ENCODE measurements at regions not wholly inside any gene's neighbourhood (a gene's known extent, or its start where the extent isn't known, plus 50 kb on each side); places are given as distances from the start of the nearest gene placed in this dataset.

GRCh38 chr3:41102750-41103149 is 96.6 kb upstream of the CTNNB1 start:
- no peak for DNase-seq (ENCODE audit: low read depth)

GRCh38 chr3:41103200-41103599 is 96.1 kb upstream of the CTNNB1 start:
- no peak for DNase-seq (ENCODE audit: low read depth)

GRCh38 chr3:41104147-41104546 is 95.2 kb upstream of the CTNNB1 start:
- DNase-seq (ENCODE audit: low read depth): no peak

GRCh38 chr3:41106691-41107090 is 92.6 kb upstream of the CTNNB1 start:
- DNase-seq (ENCODE audit: low read depth): no peak

GRCh38 chr3:41111011-41111410 is 88.3 kb upstream of the CTNNB1 start:
- DNase-seq (ENCODE audit: low read depth): no peak

- DNase-seq (ENCODE audit: low read depth): no peak
These were observed 86.8 kb upstream of the CTNNB1 start for GRCh38 chr3:41112466-41112865.

GRCh38 chr3:41115069-41115468 is 84.2 kb upstream of the CTNNB1 start:
- no peak for DNase-seq (ENCODE audit: low read depth)

GRCh38 chr3:41116851-41117250 is 82.5 kb upstream of the CTNNB1 start:
- no peak for DNase-seq (ENCODE audit: low read depth)

GRCh38 chr3:41117398-41117870 is 81.9 kb upstream of the CTNNB1 start:
- peak; percentile 100 for DNase-seq (ENCODE audit: low read depth)

- DNase-seq (ENCODE audit: low read depth): no peak
These were observed 80.6 kb upstream of the CTNNB1 start for GRCh38 chr3:41118461-41119390.

- DNase-seq (ENCODE audit: low read depth): peak; percentile 42
These were observed 78.8 kb upstream of the CTNNB1 start for GRCh38 chr3:41120460-41120859.

GRCh38 chr3:41125258-41125657 is 74.0 kb upstream of the CTNNB1 start:
- DNase-seq (ENCODE audit: low read depth): no peak

GRCh38 chr3:41126472-41126871 is 72.8 kb upstream of the CTNNB1 start:
- no peak for DNase-seq (ENCODE audit: low read depth)

GRCh38 chr3:41126961-41127360 is 72.3 kb upstream of the CTNNB1 start:
- DNase-seq (ENCODE audit: low read depth): no peak

- no peak for DNase-seq (ENCODE audit: low read depth)
These were observed 71.9 kb upstream of the CTNNB1 start for GRCh38 chr3:41127414-41127813.

GRCh38 chr3:41129731-41130130 is 69.6 kb upstream of the CTNNB1 start:
- DNase-seq (ENCODE audit: low read depth): no peak

- DNase-seq (ENCODE audit: low read depth): peak; percentile 82
These were observed 68.1 kb upstream of the CTNNB1 start for GRCh38 chr3:41131224-41131623.

- DNase-seq (ENCODE audit: low read depth): no peak
These were observed 61.6 kb upstream of the CTNNB1 start for GRCh38 chr3:41137686-41138111.

GRCh38 chr3:41138146-41138545 is 61.2 kb upstream of the CTNNB1 start:
- DNase-seq (ENCODE audit: low read depth): no peak

- DNase-seq (ENCODE audit: low read depth): no peak
These were observed 60.7 kb upstream of the CTNNB1 start for GRCh38 chr3:41138601-41139000.

GRCh38 chr3:41140242-41140641 is 59.1 kb upstream of the CTNNB1 start:
- DNase-seq (ENCODE audit: low read depth): no peak

GRCh38 chr3:41141433-41142167 is 57.7 kb upstream of the CTNNB1 start:
- no peak for DNase-seq (ENCODE audit: low read depth)

All from RPMI7951 (cell line).